HG03095 (cell line): ENCODE measurements at regions not wholly inside any gene's neighbourhood (a gene's known extent, or its start where the extent isn't known, plus 50 kb on each side); places are given as distances from the start of the nearest gene placed in this dataset.

Experiments used
- ATAC-seq: cut with Tn5 transposase; IDR thresholded peaks from one replicate; pipeline ENCODE4 v1.9.1; 2021; ENCODE audit warnings: moderate library complexity; ENCODE audit not compliant: unreplicated experiment

DNA sequence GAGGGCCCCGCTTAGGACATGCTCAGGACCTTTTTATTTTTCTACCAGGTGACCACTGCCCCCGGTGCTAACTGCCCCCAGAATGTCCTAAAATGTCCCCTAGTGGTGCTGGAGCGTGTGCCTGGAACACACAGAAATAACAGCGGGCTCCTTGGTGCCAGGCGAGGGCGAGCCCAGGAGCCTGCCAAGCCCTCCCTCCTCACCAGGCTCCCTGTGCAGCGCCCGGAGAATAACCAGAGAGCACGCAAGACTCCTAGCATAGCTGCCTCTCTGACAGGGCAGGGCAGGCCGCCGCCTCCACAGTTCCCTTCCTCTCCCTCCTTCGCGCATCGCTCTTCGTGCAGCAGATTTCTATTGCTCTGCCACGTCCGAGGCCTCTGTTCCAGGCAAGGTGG, 84.3 kb upstream of the ZNF516 start:
- ATAC-seq, result no peak

GRCh38 chr18:76578571-76579300, 83.7 kb upstream of the ZNF516 start:
- ATAC-seq, result no peak

DNA sequence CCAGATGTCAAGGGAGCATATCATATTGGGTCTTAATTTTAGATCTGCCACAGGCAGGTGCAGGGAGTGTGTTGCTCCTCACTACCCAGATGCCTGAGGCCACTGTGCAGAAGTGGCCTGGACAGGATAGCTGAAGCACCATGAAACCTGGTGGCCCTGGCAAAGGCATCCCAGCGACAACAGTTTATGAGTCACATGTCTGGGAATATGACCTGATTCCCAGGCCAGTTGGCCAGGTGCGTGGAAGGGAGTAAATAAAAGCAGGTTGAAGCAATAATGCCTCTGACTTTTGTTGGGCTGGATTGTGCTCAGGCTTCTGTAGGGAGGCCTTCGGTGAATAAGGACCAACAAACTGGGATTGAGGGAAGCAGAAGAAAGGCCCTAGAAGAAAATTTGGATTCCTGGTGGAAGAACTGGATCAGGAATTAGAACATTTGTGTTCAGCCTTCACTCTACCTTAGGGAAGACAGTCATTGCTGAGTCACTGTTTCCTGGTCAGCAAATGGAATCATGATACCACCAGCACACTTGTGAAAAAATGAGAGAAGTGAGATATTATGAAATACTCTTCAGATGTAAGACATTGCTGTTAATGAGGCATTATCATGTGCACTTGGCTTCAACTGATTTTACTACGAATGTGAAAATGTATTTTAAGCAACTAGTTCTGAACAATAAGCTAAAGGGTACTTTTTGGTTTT, 78.4 kb upstream of the ZNF516 start:
- no peak for ATAC-seq

DNA sequence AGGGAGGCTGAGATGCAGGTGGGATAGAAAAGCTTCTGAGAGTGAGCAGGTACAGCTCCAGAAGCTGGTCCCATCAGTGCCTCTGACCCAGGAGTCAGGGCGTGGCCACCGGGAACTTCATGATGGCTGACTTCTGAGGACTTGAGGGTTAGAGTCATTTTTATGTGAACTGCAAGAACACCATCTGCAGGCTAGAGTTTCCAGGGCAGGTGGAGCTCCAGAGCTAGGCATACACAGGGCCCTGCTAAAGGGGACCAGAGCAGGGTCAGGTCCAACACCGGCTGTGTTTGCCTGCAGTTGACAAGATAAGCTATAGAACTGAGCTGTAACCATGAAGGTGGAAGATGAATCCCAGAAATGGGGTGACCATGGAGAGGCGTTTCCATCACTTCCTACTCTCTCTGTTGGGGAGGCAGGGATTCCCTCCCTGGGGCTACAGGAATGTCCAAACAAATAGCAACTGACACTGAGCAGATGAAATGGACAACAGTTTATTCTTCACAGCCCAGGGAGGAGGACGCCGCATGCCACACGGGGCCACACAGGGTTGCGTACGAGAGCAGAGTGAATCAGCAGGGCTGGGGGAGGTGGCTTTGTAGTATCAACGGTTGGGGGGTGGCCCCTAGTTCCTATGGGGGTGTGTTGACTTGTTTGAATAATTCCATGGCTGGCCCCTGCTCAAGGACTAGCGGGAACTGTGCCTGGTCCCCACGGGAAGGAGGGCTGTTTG, 77.6 kb upstream of the ZNF516 start:
- no peak for ATAC-seq

DNA sequence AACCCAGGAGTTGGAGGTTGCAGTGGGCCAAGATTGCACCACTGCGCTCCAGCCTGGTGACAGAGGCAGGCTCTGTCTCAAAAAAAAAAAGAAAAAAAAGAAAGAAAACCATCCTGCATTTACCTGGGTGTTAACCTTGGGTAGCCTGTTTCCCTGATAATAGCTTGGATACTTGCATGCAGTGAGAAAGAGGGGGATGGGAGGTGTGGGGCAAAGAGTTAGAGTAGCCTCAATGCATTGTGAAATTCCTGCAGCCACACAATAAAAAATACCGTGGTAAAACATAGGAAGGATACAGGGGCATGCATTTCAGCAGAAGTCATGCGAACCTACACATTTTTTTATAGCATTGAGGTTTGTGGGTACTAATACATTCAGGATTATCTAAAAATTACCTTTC, 76.6 kb upstream of the ZNF516 start:
- no peak for ATAC-seq

DNA sequence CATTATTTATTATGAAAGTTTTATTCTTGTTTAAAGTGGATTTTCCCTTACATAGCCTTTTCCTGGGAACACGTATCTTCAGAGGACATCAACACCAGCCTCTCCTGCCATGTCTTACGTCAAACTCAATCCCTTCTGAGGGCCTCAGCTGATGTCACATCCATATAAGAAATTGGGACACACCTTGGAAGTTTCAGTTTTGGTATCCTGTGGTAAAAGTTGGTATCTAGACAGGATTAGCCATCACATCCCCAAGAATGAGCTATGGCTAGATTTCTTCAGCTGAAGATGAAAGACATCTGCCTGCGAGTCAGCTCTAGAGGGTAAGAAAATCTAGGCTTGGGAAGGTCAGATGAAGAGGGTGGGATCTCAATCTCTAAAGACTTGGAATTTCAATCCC, 75.8 kb upstream of the ZNF516 start:
- ATAC-seq, result no peak

DNA sequence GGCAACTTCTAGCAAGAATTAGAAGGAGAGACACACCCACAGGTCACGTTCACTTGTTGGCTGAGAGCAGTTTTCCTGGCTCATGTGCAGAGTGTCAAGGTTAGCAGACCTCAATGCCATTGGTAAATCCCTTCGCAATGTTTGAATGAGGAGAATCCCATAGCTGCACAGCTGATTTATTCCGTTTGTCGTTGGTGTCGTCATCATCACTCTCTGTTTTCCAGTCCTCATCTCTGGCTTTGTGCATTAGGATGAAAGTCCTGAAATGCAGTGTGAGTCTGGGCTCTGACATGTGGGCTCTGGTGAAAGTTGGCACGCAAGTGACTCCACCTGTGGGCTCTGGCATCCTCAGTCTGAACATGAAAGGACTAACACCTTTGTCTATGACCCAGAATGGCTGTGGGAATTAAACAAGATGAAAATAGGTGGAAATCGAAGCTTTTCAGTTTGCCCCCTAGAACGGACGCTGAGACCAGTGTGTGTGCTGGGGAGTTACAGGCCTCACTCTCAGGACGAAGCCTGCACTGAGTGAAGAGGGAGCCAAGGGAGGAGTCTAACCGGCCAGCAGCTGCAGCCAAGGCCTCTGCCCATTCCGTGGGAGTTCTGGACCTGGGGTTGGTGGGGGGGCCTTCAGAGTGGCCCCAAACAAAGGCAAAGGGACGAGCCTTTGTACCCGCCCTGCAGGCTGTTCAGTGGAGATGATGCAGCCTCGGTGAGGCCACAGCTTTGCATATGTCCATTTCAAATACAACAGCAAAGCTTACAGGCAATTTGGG, 74.8 kb upstream of the ZNF516 start:
- ATAC-seq, result no peak

DNA sequence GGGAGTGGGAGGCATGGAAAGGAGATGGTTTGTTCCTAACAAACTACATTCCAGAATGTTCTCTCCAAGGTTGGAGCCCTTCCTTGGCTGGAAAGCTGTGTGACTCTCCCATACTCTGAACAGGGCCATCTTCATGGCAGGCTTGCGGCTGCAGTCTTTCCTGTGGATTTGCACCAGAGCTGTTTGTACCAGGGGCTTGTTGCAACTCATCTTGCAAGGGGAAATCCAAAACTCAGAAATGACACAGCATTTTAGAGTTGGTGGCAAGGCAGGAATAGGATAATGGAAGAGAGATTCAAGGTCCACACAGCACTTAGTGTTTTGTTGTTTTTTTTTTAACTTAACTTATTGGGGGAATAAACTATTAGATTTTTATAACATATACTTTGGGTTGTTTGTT, 73.7 kb upstream of the ZNF516 start:
- no peak for ATAC-seq

GRCh38 chr18:76567835-76568445, 72.9 kb upstream of the ZNF516 start:
- no peak for ATAC-seq

GRCh38 chr18:76566987-76567386, 71.9 kb upstream of the ZNF516 start:
- ATAC-seq, result no peak

DNA sequence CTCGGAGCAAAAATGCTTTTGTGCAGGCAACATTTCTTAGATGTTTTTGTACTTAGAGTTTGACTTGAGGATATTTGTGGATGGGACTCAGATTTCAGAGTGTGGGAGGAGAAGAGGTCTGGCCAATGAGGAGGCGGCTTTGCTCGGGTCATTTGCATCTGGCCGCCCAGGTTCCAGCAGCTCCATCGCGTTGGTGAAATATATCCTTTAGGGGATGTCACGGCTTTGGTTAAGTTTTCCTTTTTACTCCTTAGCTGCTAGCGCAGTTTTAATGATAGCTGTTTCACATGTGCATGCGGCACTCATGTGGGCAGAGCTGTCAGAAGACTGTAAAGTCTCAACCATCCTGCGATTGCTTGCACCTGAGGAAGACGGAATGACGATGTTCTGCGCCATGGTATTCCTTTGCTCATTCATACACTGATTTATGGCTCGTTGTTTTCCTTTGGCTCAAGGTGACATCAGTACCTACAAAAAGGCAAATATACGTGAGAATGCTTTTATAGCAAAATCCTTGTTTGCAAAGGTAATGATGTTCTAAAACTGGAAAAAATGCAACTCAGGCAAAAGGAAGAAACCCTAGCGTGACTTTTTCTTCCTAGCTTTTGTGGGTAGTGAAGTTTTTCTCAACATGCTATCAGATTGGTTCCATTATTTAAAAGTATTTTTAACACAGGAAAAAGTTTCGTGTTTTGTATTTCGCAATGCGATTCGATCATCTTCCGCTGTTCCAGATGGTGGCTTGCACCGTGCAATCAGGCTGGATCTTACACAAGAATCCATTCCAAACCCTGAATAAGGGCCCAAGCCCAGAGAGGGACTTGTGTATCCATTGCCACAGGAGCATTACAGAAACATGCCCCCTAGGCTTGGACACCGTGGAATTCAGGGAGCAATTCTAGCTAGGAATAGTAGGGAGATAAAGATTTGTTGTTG, 70.5 kb upstream of the ZNF516 start:
- ATAC-seq, result no peak

DNA sequence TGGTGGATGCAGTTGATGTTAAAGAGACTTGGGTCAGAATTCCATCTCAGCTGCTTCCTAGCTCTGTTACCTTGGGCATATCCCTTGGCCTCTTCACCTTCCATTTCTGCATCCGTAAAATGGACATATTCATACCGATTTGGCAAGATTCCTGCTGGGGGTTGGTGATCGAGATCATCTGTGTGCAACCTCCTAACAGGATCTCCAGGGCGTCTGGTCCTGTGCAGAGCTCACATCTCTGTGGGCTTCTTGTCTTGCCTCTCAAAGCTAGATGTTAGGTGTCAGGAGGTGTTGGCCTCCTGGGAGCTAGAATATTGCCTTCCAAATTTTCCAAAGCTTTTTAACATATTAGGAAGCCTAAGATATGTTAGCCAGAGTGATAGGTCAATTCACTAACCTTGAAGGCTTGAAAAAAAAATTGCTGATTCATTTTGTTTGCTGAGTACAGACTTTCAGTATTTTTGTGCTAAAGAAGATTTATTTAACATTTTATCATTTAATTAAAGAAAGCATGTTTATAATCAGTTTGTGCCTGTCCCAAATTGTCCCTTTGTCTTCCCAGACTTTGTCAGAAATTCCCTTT, 69.7 kb upstream of the ZNF516 start:
- ATAC-seq, result no peak

GRCh38 chr18:76564117-76564516, 69.1 kb upstream of the ZNF516 start:
- ATAC-seq, result no peak

GRCh38 chr18:76562286-76563122, 67.5 kb upstream of the ZNF516 start:
- ATAC-seq, result no peak

- no peak for ATAC-seq
Observed at GRCh38 chr18:76558881-76559667, 64.0 kb upstream of the ZNF516 start.

- no peak for ATAC-seq
Observed at GRCh38 chr18:76557026-76557575, 62.1 kb upstream of the ZNF516 start.

- ATAC-seq, result no peak
Observed at GRCh38 chr18:76554547-76555222, 59.6 kb upstream of the ZNF516 start.
